BJ (cell line): ENCODE measurements at regions not wholly inside any gene's neighbourhood (a gene's known extent, or its start where the extent isn't known, plus 50 kb on each side); places are given as distances from the start of the nearest gene placed in this dataset.
A peak's percentile ranks its signal among the peaks of the same experiment; 100 is the strongest.

Experiments used
- CTCF ChIA-PET: fragments of 350-600 bp; formaldehyde crosslinking; extraction: SDS; loops from one replicate; lab custom pipeline; 2021; ENCODE audit warnings: antibody characterized with exemption, inconsistent platforms; lab: Yijun Ruan, JAX
- POLR2A ChIA-PET: fragments of 300-600 bp; sonication (Branson Sonifier 250); formaldehyde crosslinking; extraction: SDS; loops from one replicate; lab custom pipeline; 2021; ENCODE audit warnings: antibody characterized with exemption; lab: Charles Lee
- DNase-seq: peaks from one replicate; pipeline ENCODE4 v3.0.0-alpha.2; 2011; ENCODE audit warnings: low read depth
- H3K27me3 ChIP-seq: 2 replicates; pipeline ENCODE4 v1.6.0; 2011; ENCODE audit warnings: low read length; ENCODE audit not compliant: control insufficient read depth, insufficient read depth
- H3K36me3 ChIP-seq: 2 replicates; pipeline ENCODE4 v1.5.1; 2011; ENCODE audit warnings: low read length; ENCODE audit not compliant: control insufficient read depth, insufficient read depth
- H3K4me3 ChIP-seq: 2 replicates; pipeline ENCODE4 v1.5.1; 2011; ENCODE audit warnings: low read depth, mild to moderate bottlenecking, control low read depth, low read length
- CTCF ChIP-seq: IDR thresholded peaks from 2 replicates; pipeline ENCODE4 v1.5.1; 2011; ENCODE audit warnings: low read depth, mild to moderate bottlenecking, control low read depth, inconsistent platforms, low read length, moderate library complexity; ENCODE audit not compliant: insufficient read depth

DNA sequence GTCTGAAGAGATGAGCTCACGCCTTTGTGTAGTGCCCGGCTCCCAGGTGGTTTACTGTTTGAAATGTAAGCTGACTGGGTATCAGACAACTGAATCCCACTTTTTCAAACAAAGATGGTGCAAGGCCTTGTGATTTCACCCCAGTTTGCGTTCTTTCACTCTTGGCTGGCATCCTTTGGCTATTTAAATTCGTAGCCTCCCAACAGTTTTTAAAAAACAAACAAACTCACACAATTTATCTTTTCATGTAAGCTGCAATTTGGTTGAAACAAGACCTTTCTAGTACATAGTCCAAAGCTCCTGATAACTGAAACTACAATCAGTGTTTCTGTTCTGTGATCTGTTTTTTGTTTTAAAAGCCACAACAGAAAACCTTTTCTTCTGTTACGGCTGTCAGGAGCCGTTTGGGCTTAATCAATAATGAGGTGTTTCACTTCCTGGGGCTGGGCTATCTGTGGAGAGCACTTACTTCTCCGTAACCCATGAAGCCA is 65.1 kb upstream of the NPAS1 start:
- no peak for DNase-seq
- no peaks in the 10 kb centered on the region; the same call in none of the 2 replicates for H3K36me3 ChIP-seq
- POLR2A ChIA-PET: no interaction called here
- no peak for TF ChIP-seq CTCF
- H3K27me3 ChIP-seq: no peaks in the 10 kb centered on the region
- H3K4me3 ChIP-seq: no peak overlapping the region
- CTCF ChIA-PET: interaction anchor here (1.1 to 2.6 kb wide), 3 partner anchors 29 to 37 kb away, joined by 4 to 8 read pairs (median 6); no protein-coding TSS in a partner anchor

GRCh38 chr19:46954993-46955812 is 64.4 kb upstream of the NPAS1 start:
- H3K4me3 ChIP-seq: no peak overlapping the region
- H3K27me3 ChIP-seq: no peaks in the 10 kb centered on the region
- TF ChIP-seq CTCF: no peak
- ChIA-PET CTCF (interaction anchor here (0.9 to 2.6 kb wide), 4 partner anchors 21 to 36 kb away, joined by 4 to 8 read pairs (median 5); no protein-coding TSS in a partner anchor), POLR2A (no interaction called here)
- H3K36me3 ChIP-seq: no peaks in the 10 kb centered on the region; the same call in none of the 2 replicates
- no peak for DNase-seq

GRCh38 chr19:46955813-46956371 is 63.7 kb upstream of the NPAS1 start:
- H3K36me3 ChIP-seq: no peaks in the 10 kb centered on the region; the same call in 1 of the 2 replicates
- ChIA-PET CTCF (interaction anchor here (0.9 to 2.6 kb wide), 3 partner anchors 20 to 37 kb away, joined by 4 to 8 read pairs (median 4); no protein-coding TSS in a partner anchor), POLR2A (no interaction called here)
- no peaks in the 10 kb centered on the region for H3K27me3 ChIP-seq
- DNase-seq: no peak
- H3K4me3 ChIP-seq: no peak overlapping the region
- no peak for TF ChIP-seq CTCF

DNA sequence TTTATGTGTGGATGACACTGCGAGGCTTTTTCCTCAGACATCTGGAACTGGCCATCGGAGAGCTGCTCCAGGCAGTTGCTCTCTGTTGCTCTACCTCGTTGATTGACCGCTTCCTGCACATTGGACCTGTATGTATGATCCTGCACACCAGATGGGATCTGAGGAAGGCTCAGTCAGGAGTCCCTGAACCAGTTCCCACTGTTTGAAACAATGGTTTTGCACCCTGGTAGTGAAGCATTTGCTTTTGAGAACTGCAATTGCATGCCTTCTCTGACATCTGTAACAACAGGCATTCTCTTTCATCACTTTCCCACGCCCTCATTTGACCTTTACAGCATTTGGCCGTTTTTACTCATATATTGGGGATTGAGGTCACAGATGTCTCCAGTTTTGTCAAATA is 61.1 kb upstream of the NPAS1 start:
- peak; percentile 49 for DNase-seq
- Histone ChIP-seq H3K27me3 (no peaks in the 10 kb centered on the region), H3K36me3 (no peaks in the 10 kb centered on the region; the same call in 1 of the 2 replicates), H3K4me3 (no peak overlapping the region)
- TF ChIP-seq CTCF: no peak
- ChIA-PET CTCF (no interaction called here), POLR2A (no interaction called here)
